IPS DF 19.7 (cell line): ENCODE measurements at regions not wholly inside any gene's neighbourhood (a gene's known extent, or its start where the extent isn't known, plus 50 kb on each side); places are given as distances from the start of the nearest gene placed in this dataset.
"Not testable (repeated sequence)": the region's sequence is repeated elsewhere in the genome, so short reads cannot be mapped to it uniquely, and the experiment has no call there.

Experiments
- DNase-seq: peaks from one replicate; pipeline ENCODE4 v3.0.0-alpha.2; 2013; ENCODE audit warnings: low read depth, low spot score

GRCh38 chr5:60546207-60546606 lies 153.8 kb downstream of the DEPDC1B start:
- no peak for DNase-seq

GRCh38 chr5:60545551-60545950 lies 154.4 kb downstream of the DEPDC1B start:
- DNase-seq = no peak

GRCh38 chr5:60544142-60544541 lies 155.8 kb downstream of the DEPDC1B start:
- no peak for DNase-seq

GRCh38 chr5:60541980-60542379 lies 158.0 kb downstream of the DEPDC1B start:
- no peak for DNase-seq

- no peak for DNase-seq
These were observed 158.8 kb downstream of the DEPDC1B start for GRCh38 chr5:60540856-60541805.

- no peak for DNase-seq
These were observed 160.8 kb downstream of the DEPDC1B start for GRCh38 chr5:60538955-60539866.

GRCh38 chr5:60538426-60538825 lies 161.5 kb downstream of the DEPDC1B start:
- no peak for DNase-seq

GRCh38 chr5:60535951-60536350 lies 164.0 kb downstream of the DEPDC1B start:
- DNase-seq = no peak

- no peak for DNase-seq
These were observed 164.8 kb downstream of the DEPDC1B start for GRCh38 chr5:60535198-60535597.

- DNase-seq = no peak
These were observed 166.2 kb downstream of the DEPDC1B start for GRCh38 chr5:60533789-60534188.

- DNase-seq = not testable (repeated sequence)
These were observed 167.2 kb downstream of the DEPDC1B start for GRCh38 chr5:60532796-60533195.

- DNase-seq = not testable (repeated sequence)
These were observed 169.7 kb downstream of the DEPDC1B start for GRCh38 chr5:60530144-60530848.

- DNase-seq = no peak
These were observed 171.0 kb downstream of the DEPDC1B start for GRCh38 chr5:60529001-60529400.

- DNase-seq = no peak
These were observed 172.9 kb downstream of the DEPDC1B start for GRCh38 chr5:60527072-60527471.

- DNase-seq = no peak
These were observed 173.6 kb downstream of the DEPDC1B start for GRCh38 chr5:60526336-60526875.

GRCh38 chr5:60522292-60522905 lies 177.6 kb downstream of the DEPDC1B start:
- DNase-seq = no peak

- no peak for DNase-seq
These were observed 178.3 kb downstream of the DEPDC1B start for GRCh38 chr5:60521376-60522291.

GRCh38 chr5:60520451-60521227 lies 179.3 kb downstream of the DEPDC1B start:
- DNase-seq = no peak

- DNase-seq = no peak
These were observed 180.6 kb downstream of the DEPDC1B start for GRCh38 chr5:60519372-60519771.
